Activated CD8-positive, alpha-beta T cell treated with anti-CD3 and anti-CD28 coated beads for 36 hours (primary cell): ENCODE measurements at regions not wholly inside any gene's neighbourhood (a gene's known extent, or its start where the extent isn't known, plus 50 kb on each side); places are given as distances from the start of the nearest gene placed in this dataset.

Source experiments
- ATAC-seq: fragments of 200-7000 bp; cut with Tn5 transposase; one replicate; pipeline ENCODE4 v1.10.0; 2021; ENCODE audit warnings: mild to moderate bottlenecking, moderate library complexity
- CTCF ChIA-PET: fragments of 350-600 bp; sonication (Branson Sonifier 250); formaldehyde crosslinking; loops from one replicate; lab custom pipeline; 2021; ENCODE audit warnings: antibody characterized with exemption; lab: Charles Lee
- POLR2A ChIA-PET: fragments of 350-600 bp; sonication (Branson Sonifier 250); formaldehyde crosslinking; loops from one replicate; lab custom pipeline; 2021; ENCODE audit warnings: antibody characterized with exemption; lab: Charles Lee
- DNase-seq: peaks from one replicate; pipeline ENCODE4 v3.0.0-alpha.2; 2020
- H3K27ac Mint-ChIP-seq: one replicate; pipeline ENCODE4 v1.8.0; 2021; ENCODE audit warnings: mild to moderate bottlenecking, mixed read lengths
- H3K27me3 Mint-ChIP-seq: one replicate; pipeline ENCODE4 v1.8.0; 2021; ENCODE audit warnings: mixed read lengths
- H3K36me3 Mint-ChIP-seq: one replicate; pipeline ENCODE4 v1.8.0; 2021; ENCODE audit warnings: low read depth, mixed read lengths
- H3K4me1 Mint-ChIP-seq: one replicate; pipeline ENCODE4 v1.8.0; 2021; ENCODE audit warnings: low read depth, mixed read lengths
- H3K4me3 Mint-ChIP-seq: one replicate; pipeline ENCODE4 v1.8.0; 2021; ENCODE audit warnings: mild to moderate bottlenecking, moderate library complexity, mixed read lengths
- H3K9me3 Mint-ChIP-seq: one replicate; pipeline ENCODE4 v1.8.0; 2021; ENCODE audit warnings: mixed read lengths
- CTCF ChIP-seq: fragments of 200-600 bp; IDR thresholded peaks from one replicate; pipeline ENCODE4 v1.8.0; 2022; ENCODE audit warnings: antibody characterized with exemption, mild to moderate bottlenecking
- intact Hi-C: fragments of 100-400 bp; cut with micrococcal nuclease; formaldehyde crosslinking; loops from one replicate; pipeline ENCODE4 v1.10.0; 2022

GRCh38 chr1:103905363-103905762 is 155.7 kb downstream of the AMY1C start:
- Mint-ChIP-seq H3K27me3 (no peaks in the 10 kb centered on the region), H3K4me3 (no peak overlapping the region), H3K27ac (no peak overlapping the region), H3K36me3 (no peaks in the 10 kb centered on the region), H3K9me3 (peaks cover 11% of the 10 kb centered on the region), H3K4me1 (no peaks in the 10 kb centered on the region)
- CTCF ChIA-PET = no interaction called here
- no peak for TF ChIP-seq CTCF
- intact Hi-C loops = no loop called here
- POLR2A ChIA-PET = no interaction called here
- DNase-seq = no peak
- no peak for ATAC-seq

- no peak for DNase-seq
- no peak overlapping the region for H3K27ac Mint-ChIP-seq
- intact Hi-C loops = no loop called here
- ChIA-PET POLR2A (no interaction called here), CTCF (no interaction called here)
- peaks cover 6% of the 10 kb centered on the region for H3K9me3 Mint-ChIP-seq
- H3K4me1 Mint-ChIP-seq = no peaks in the 10 kb centered on the region
- TF ChIP-seq CTCF = no peak
- H3K27me3 Mint-ChIP-seq = no peaks in the 10 kb centered on the region
- H3K4me3 Mint-ChIP-seq = no peak overlapping the region
- no peaks in the 10 kb centered on the region for H3K36me3 Mint-ChIP-seq
- no peak for ATAC-seq
These were observed 161.8 kb downstream of the AMY1C start for GRCh38 chr1:103911450-103911849.

- H3K4me1 Mint-ChIP-seq = no peaks in the 10 kb centered on the region
- no peak overlapping the region for H3K27ac Mint-ChIP-seq
- TF ChIP-seq CTCF = no peak
- POLR2A ChIA-PET = no interaction called here
- intact Hi-C loops = no loop called here
- H3K9me3 Mint-ChIP-seq = peaks cover 14% of the 10 kb centered on the region
- H3K36me3 Mint-ChIP-seq = no peaks in the 10 kb centered on the region
- ATAC-seq (no peak), DNase-seq (no peak)
- H3K27me3 Mint-ChIP-seq = no peaks in the 10 kb centered on the region
- CTCF ChIA-PET = no interaction called here
- no peak overlapping the region for H3K4me3 Mint-ChIP-seq
These were observed 168.1 kb downstream of the AMY1C start for GRCh38 chr1:103917795-103918194.

- no peaks in the 10 kb centered on the region for H3K27me3 Mint-ChIP-seq
- H3K4me3 Mint-ChIP-seq = no peak overlapping the region
- ChIA-PET CTCF (no interaction called here), POLR2A (no interaction called here)
- intact Hi-C loops = no loop called here
- H3K36me3 Mint-ChIP-seq = no peaks in the 10 kb centered on the region
- DNase-seq (no peak), ATAC-seq (no peak)
- no peak for TF ChIP-seq CTCF
- H3K4me1 Mint-ChIP-seq = no peaks in the 10 kb centered on the region
- peaks cover 7% of the 10 kb centered on the region for H3K9me3 Mint-ChIP-seq
- H3K27ac Mint-ChIP-seq = no peak overlapping the region
These were observed 182.2 kb downstream of the AMY1C start for GRCh38 chr1:103931891-103932290.

GRCh38 chr1:103937763-103938357 is 188.2 kb downstream of the AMY1C start:
- no peak overlapping the region for H3K27ac Mint-ChIP-seq
- H3K4me3 Mint-ChIP-seq = no peak overlapping the region
- intact Hi-C loops = no loop called here
- H3K36me3 Mint-ChIP-seq = no peaks in the 10 kb centered on the region
- peaks cover 2% of the 10 kb centered on the region for H3K9me3 Mint-ChIP-seq
- no peak for ATAC-seq
- H3K4me1 Mint-ChIP-seq = no peaks in the 10 kb centered on the region
- DNase-seq = no peak
- H3K27me3 Mint-ChIP-seq = no peaks in the 10 kb centered on the region
- no peak for TF ChIP-seq CTCF
- ChIA-PET POLR2A (no interaction called here), CTCF (no interaction called here)
